PC-9 (cell line): ENCODE measurements at regions not wholly inside any gene's neighbourhood (a gene's known extent, or its start where the extent isn't known, plus 50 kb on each side); places are given as distances from the start of the nearest gene placed in this dataset.

Experiments used
- BruUV-seq: library from RNA; stranded (reverse); fragments of 400-500 nt; replicated peaks from 2 replicates; lab custom pipeline; 2021; lab: Mats Ljungman, UMichigan
- CTCF ChIA-PET: fragments of 300-600 bp; sonication (Branson Sonifier 250); formaldehyde crosslinking; loops from one replicate; lab custom pipeline; 2022; ENCODE audit warnings: antibody characterized with exemption; lab: Charles Lee
- POLR2A ChIA-PET: fragments of 300-600 bp; sonication (Branson Sonifier 250); formaldehyde crosslinking; loops from one replicate; lab custom pipeline; 2022; ENCODE audit warnings: antibody characterized with exemption; ENCODE audit not compliant: unreplicated experiment; lab: Charles Lee
- DNase-seq, 2 experiments: peaks; one replicate each; pipeline versions ENCODE4 v3.0.0 to v3.0.0-alpha.2; 2015 to 2022; ENCODE audit warnings: mixed read lengths in 1 of 2
- H2AFZ ChIP-seq: fragments of 200-600 bp; sonication (generic); 2 replicates; pipeline ENCODE4 v1.8.1; 2017; ENCODE audit warnings: antibody characterized with exemption
- H3F3A ChIP-seq: fragments of 200-600 bp; sonication (generic); 2 replicates; pipeline ENCODE4 v1.8.1; 2017; ENCODE audit warnings: antibody characterized with exemption, mild to moderate bottlenecking, low read depth; ENCODE audit not compliant: insufficient read depth
- H3K27ac ChIP-seq: fragments of 200-600 bp; sonication (generic); 2 replicates; pipeline ENCODE4 v1.6.1; 2016; ENCODE audit warnings: mixed run types
- H3K27me3 ChIP-seq: fragments of 200-600 bp; sonication (generic); 2 replicates; pipeline ENCODE4 v1.6.1; 2016; ENCODE audit warnings: low read depth, mixed run types; ENCODE audit not compliant: insufficient read depth
- H3K36me3 ChIP-seq: fragments of 200-600 bp; sonication (generic); 2 replicates; pipeline ENCODE4 v1.6.1; 2016; ENCODE audit warnings: low read depth, mixed run types
- H3K4me1 ChIP-seq: fragments of 200-600 bp; sonication (generic); replicated peaks from 2 replicates; pipeline ENCODE4 v1.6.1; 2016; ENCODE audit warnings: mixed run types; ENCODE audit not compliant: insufficient read depth
- H3K4me2 ChIP-seq: fragments of 200-600 bp; sonication (generic); 2 replicates; pipeline ENCODE4 v1.6.1; 2017; ENCODE audit warnings: mixed run types
- H3K4me3 ChIP-seq: fragments of 200-600 bp; sonication (generic); 2 replicates; pipeline ENCODE4 v1.6.1; 2016; ENCODE audit warnings: mixed run types
- H3K79me2 ChIP-seq: fragments of 200-600 bp; sonication (generic); 2 replicates; pipeline ENCODE4 v1.6.1; 2017; ENCODE audit warnings: low read depth, mixed run types
- H3K9me2 ChIP-seq: fragments of 200-600 bp; sonication (generic); 2 replicates; pipeline ENCODE4 v1.8.1; 2017; ENCODE audit warnings: mild to moderate bottlenecking; ENCODE audit not compliant: insufficient read depth
- H3K9me3 ChIP-seq: fragments of 200-600 bp; sonication (generic); 2 replicates; pipeline ENCODE4 v1.8.1; 2016; ENCODE audit warnings: low read depth; ENCODE audit not compliant: insufficient read depth
- H4K20me1 ChIP-seq: fragments of 200-600 bp; sonication (generic); 2 replicates; pipeline ENCODE4 v1.8.1; 2017; ENCODE audit not compliant: insufficient read depth
- EZH2 ChIP-seq: fragments of 200-600 bp; sonication (generic); IDR thresholded peaks from 2 replicates; pipeline ENCODE4 v1.8.0; 2017; ENCODE audit warnings: antibody characterized with exemption, low read depth
- intact Hi-C: fragments of 100-400 bp; cut with micrococcal nuclease; formaldehyde crosslinking; loops from one replicate; pipeline ENCODE4 v1.10.0; 2022; ENCODE audit not compliant: unreplicated experiment
- TF ChIP-seq, protein P1 (sequence below): fragments of 200-600 bp; sonication (generic); conservative IDR thresholded peaks from 2 replicates; pipeline ENCODE4 v1.6.1; 2017; ENCODE audit warnings: mixed run types, antibody characterized with exemption, mild to moderate bottlenecking, moderate library complexity

DNA sequence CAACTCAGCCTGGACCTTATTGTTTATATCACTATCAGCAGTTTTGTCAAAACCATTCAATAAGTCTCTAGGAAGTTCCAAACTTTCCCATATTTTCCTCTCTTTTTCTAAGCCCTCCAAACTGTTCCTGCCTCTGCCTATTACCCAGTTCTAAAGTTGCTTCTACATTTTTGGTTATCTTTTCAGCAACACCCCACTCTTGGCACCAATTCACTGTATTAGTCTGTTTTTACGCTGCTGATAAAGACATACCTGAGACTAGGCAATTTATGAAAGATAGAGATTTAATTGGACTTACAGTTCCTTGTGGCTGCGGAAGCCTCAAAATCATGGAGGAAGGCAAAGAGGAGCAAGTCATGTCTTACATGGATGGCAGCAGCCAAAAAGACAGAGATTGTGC is 744.4 kb upstream of the ADAMTS16 start:
- peaks cover 7% of the 10 kb centered on the region; the same call in 1 of the 2 replicates for H3K9me3 ChIP-seq
- CTCF ChIA-PET: no interaction called here
- H3K79me2 ChIP-seq: no peaks in the 10 kb centered on the region
- TF ChIP-seq, protein P1, sequence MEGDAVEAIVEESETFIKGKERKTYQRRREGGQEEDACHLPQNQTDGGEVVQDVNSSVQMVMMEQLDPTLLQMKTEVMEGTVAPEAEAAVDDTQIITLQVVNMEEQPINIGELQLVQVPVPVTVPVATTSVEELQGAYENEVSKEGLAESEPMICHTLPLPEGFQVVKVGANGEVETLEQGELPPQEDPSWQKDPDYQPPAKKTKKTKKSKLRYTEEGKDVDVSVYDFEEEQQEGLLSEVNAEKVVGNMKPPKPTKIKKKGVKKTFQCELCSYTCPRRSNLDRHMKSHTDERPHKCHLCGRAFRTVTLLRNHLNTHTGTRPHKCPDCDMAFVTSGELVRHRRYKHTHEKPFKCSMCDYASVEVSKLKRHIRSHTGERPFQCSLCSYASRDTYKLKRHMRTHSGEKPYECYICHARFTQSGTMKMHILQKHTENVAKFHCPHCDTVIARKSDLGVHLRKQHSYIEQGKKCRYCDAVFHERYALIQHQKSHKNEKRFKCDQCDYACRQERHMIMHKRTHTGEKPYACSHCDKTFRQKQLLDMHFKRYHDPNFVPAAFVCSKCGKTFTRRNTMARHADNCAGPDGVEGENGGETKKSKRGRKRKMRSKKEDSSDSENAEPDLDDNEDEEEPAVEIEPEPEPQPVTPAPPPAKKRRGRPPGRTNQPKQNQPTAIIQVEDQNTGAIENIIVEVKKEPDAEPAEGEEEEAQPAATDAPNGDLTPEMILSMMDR: no peak
- TF ChIP-seq EZH2: no peak
- no peaks in the 10 kb centered on the region for H4K20me1 ChIP-seq
- no peaks in the 10 kb centered on the region for H3F3A ChIP-seq
- intact Hi-C loops: no loop called here
- no peaks in the 10 kb centered on the region for H3K36me3 ChIP-seq
- BruUV-seq: no TSS peak
- no peak overlapping the region for H3K4me3 ChIP-seq
- no peak for DNase-seq
- H2AFZ ChIP-seq: no peak overlapping the region
- no peak overlapping the region for H3K4me2 ChIP-seq
- H3K27ac ChIP-seq: no peak overlapping the region
- no peaks in the 10 kb centered on the region for H3K4me1 ChIP-seq
- peaks cover 12% of the 10 kb centered on the region; the same call in 1 of the 2 replicates for H3K27me3 ChIP-seq
- no peaks in the 10 kb centered on the region for H3K9me2 ChIP-seq
- POLR2A ChIA-PET: no interaction called here

DNA sequence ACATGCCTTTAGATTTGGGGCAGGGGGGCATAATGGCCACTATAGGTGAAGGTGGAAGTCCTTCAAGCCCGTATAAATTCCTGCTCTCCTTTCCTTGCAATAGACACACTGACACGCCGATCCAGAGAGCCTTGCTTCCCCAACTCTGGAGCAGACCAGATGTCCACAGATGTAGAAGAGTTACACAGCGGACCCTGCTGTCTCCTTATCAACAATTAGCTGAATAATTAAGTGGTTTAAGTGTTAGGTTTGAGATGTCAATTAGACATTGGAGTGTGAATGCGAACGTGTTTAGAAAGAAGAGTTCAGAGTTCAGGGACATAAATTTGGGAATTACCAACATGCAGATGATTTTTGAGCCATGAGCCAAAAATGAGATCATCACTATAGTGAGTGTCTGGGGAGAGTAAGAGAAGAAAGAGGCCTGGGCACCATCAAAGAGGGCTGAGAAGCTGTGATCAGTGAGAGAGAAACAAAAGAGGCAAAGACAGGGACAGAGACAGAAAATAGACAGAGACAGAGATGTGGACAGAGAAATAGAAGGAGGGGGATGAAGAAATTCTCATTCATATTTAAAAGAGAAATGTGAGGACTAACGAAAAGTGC is 734.4 kb upstream of the ADAMTS16 start:
- TF ChIP-seq, protein P1: no peak
- no peak for TF ChIP-seq EZH2
- POLR2A ChIA-PET: no interaction called here
- Histone ChIP-seq H3K36me3 (no peaks in the 10 kb centered on the region), H3F3A (no peaks in the 10 kb centered on the region), H3K27ac (no peak overlapping the region), H3K27me3 (peaks cover 54% of the 10 kb centered on the region), H3K9me2 (no peaks in the 10 kb centered on the region), H3K79me2 (no peaks in the 10 kb centered on the region), H2AFZ (no peak overlapping the region), H3K4me2 (no peak overlapping the region), H3K9me3 (no peaks in the 10 kb centered on the region), H3K4me1 (no peaks in the 10 kb centered on the region), H4K20me1 (peaks cover 5% of the 10 kb centered on the region; the same call in 1 of the 2 replicates), H3K4me3 (no peak overlapping the region)
- CTCF ChIA-PET: no interaction called here
- intact Hi-C loops: no loop called here
- no peak for DNase-seq
- BruUV-seq: no TSS peak

DNA sequence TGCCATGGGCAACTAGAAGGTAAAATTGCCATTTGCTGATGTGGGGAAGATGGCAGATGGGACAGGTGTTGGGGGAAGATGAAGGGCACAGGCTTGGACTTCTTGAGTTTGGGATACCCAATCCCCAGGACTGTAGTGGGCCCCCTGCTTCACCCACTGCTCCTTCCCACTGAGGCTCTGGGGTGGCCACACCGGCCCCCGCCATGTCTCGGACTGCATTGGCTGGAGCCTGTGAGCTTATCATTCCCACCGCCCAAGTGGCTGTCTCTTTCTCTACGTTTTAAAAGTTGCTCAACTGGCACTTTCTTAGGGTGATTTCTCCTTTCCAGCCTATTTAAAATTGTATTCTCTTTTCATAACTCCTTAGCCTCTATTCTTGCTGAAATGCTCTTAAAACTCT is 730.0 kb upstream of the ADAMTS16 start:
- DNase-seq: no peak
- H3K9me2 ChIP-seq: no peaks in the 10 kb centered on the region
- CTCF ChIA-PET: no interaction called here

More for the DNA sequence above, 730.0 kb upstream of the ADAMTS16 start:
- Histone ChIP-seq H3K27ac (no peak overlapping the region), H3K27me3 (peaks cover 89% of the 10 kb centered on the region), H3K9me3 (no peaks in the 10 kb centered on the region), H3F3A (no peaks in the 10 kb centered on the region), H3K4me3 (no peak overlapping the region), H3K36me3 (no peaks in the 10 kb centered on the region), H3K4me2 (no peak overlapping the region), H3K4me1 (no peaks in the 10 kb centered on the region), H2AFZ (no peak overlapping the region), H3K79me2 (no peaks in the 10 kb centered on the region), H4K20me1 (no peaks in the 10 kb centered on the region)
- no peak for TF ChIP-seq EZH2
- TF ChIP-seq, protein P1: no peak
- POLR2A ChIA-PET: no interaction called here
- intact Hi-C loops: no loop called here
- BruUV-seq: no TSS peak
